ENCODE measurements at regions not wholly inside any gene's neighbourhood (a gene's known extent, or its start where the extent isn't known, plus 50 kb on each side); places are given as distances from the start of the nearest gene placed in this dataset.

GRCh38 chr5:168121138-168121494 is 170.3 kb upstream of the WWC1 start:
- no peak overlapping the region for H3K4me3 ChIP-seq
- DNase-seq (ENCODE audit: low spot score): no peak
- no peak for TF ChIP-seq CTCF (IDR thresholded peaks at IDR 0.05)
- H3K27ac ChIP-seq: no peak overlapping the region

DNA sequence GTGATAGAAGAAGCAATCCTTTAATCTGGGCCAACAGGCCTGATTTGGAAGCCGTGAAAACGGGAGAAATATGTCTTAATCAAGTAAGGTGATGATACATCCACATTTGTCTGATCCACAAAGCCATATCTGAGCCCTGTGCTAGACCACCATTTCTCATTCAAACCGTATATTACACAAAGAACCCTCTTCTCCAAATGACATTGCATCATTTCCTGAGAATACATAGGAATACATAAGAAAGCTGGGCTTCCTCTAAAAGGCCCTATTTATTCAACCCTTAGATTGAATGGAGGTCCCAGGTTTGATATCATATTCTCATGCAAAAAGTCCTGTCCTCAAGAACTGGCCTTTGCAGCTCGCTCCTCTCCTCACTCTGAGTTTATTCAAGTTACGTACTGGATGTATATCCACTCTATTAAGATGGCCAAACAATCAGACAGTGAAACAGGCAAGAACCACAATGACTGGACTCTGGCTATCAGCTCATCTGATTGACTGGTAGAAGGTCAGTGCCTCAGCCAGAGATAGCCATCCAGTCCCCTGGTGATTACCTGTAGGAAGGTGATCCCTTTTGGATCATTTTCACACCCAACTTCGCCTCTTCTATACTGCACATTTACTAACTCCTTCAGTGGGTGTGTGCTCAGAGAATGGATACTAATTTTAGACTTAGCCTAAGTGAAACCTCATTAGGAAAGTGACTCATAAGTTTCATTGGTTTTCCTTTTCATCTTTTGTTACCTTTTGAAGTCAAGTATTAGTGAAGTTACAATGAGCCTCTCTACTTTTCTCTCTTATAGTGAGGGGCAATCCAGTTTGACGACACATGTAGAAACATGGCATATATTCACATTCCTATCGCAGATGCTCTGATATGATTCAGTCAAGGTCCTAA is 167.6 kb upstream of the WWC1 start:
- Histone ChIP-seq H3K4me3 (no peak overlapping the region), H3K27ac (no peak overlapping the region)
- no peak for TF ChIP-seq CTCF (IDR thresholded peaks at IDR 0.05)
- DNase-seq (ENCODE audit: low spot score): no peak

DNA sequence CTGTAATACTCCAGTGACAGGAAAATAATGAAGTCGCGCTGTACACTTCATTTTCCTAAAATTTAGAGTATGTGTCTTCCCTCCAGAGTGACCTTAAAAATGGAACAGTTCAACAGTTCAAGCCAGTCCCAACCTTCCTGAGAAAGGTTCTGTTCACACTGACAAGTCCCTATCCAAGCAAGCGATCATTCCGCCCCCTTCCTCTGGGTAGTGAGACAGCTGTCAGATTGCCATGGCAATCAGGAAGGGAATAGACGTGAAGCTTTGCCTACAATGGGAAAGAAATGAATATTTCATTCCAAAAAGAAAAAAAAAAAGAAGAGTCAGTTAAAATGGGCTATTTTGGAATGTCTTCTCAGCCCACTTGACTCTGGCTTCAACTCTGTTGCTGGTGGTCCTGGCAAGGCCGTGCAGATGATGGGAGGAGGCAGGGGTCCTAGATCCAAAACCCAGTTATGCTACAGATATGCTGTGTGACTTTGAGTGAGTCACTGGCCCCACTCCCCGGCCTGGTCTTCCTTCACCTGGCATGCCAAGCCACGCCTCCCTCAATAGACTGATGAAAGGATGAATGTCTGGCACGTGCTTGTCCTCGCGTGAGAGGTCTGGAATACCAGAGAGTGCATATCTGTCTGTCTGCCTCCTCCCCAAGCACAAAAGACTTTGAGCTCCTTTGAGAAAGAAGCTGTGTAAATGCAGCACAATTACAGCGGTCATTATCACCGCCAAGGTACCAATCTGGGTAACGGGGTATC is 165.8 kb upstream of the WWC1 start:
- Histone ChIP-seq H3K4me3 (no peak overlapping the region), H3K27ac (no peak overlapping the region)
- no peak for DNase-seq (ENCODE audit: low spot score)
- no peak for TF ChIP-seq CTCF (IDR thresholded peaks at IDR 0.05)

DNA sequence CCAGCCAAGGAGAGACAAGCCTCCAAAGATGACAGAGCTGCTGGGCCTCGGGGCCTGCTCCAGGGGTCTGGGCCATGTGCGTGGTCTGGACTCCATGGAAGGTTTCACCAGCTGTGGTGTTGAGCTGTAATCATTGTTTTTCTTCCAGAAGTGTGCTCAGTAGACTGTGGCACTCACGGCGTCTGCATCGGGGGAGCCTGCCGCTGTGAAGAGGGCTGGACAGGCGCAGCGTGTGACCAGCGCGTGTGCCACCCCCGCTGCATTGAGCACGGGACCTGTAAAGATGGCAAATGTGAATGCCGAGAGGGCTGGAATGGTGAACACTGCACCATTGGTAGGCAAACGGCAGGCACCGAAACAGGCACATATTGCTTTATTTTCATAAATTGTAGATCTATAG is 164.8 kb upstream of the WWC1 start:
- no peak for TF ChIP-seq CTCF (IDR thresholded peaks at IDR 0.05)
- Histone ChIP-seq H3K4me3 (no peak overlapping the region), H3K27ac (no peak overlapping the region)
- DNase-seq (ENCODE audit: low spot score): no peak

DNA sequence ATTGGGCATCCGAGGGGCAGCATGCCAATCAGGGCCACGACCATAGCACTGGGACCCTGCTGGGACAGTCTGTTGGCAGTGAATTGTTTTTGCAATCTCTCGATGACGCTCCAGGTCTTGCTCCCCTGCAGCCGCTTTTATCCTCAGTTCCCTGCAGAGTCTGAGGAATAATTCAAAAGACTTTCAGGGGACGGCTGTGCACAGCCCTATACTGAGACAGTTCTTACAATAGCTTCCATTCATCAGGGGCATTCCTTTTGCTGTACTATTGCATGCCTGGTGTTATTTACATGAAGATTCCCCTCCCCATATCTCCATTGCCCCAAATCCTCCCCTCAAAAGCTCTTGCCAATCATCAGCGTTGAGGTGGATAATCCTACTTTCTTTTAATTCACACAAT is 163.3 kb upstream of the WWC1 start:
- Histone ChIP-seq H3K4me3 (no peak overlapping the region), H3K27ac (no peak overlapping the region)
- no peak for DNase-seq (ENCODE audit: low spot score)
- TF ChIP-seq CTCF (IDR thresholded peaks at IDR 0.05): no peak

DNA sequence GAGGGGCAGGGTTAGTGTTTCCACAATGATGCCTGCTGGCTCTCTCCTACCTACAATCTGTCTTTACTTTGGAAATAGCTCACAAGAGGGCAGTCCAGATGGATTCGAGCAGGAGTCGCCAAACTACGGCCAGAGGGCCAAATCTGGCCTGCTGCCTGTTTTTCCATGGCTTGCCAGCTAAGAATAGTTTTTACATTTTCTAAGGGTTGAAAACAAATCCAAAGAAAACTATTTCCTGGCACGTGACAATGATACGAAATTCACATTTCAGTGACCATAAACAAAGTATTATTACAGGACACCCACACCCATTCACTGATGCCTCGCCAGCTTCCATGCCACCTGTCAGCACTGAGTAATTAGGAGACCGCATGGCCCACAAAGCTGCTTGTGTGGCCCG is 162.9 kb upstream of the WWC1 start:
- no peak for DNase-seq (ENCODE audit: low spot score)
- no peak for TF ChIP-seq CTCF (IDR thresholded peaks at IDR 0.05)

DNA sequence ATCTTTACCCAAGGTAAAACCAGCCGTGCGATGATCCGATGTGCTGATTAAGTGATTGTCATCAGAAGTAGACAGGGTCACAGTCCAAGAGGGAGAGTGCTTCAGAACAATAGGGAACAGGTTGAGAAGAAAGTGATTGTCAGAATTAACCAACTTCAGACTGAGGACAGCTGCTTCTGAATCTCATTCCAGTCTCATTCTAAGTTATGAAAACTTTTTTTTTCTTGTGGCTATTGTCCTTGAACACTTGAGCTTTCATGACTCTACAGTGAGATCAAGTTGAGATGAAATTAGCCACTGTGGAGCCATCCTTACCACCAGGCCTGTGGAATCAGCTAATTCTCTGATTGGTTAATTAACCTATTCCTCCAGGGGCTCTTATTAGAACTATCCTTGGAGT is 159.9 kb upstream of the WWC1 start:
- no peak for DNase-seq (ENCODE audit: low spot score)
- no peak for TF ChIP-seq CTCF (IDR thresholded peaks at IDR 0.05)
- no peak overlapping the region for H3K4me3 ChIP-seq
- no peak overlapping the region for H3K27ac ChIP-seq

More for the DNA sequence above, 162.9 kb upstream of the WWC1 start:
- Histone ChIP-seq H3K4me3 (no peak overlapping the region), H3K27ac (no peak overlapping the region)
